ENCODE measurements at regions not wholly inside any gene's neighbourhood (a gene's known extent, or its start where the extent isn't known, plus 50 kb on each side); places are given as distances from the start of the nearest gene placed in this dataset.

GRCh38 chr11:126115816-126116331, 53.2 kb upstream of the CDON start:
- TF ChIP-seq EZH2 (IDR thresholded peaks at IDR 0.05; ENCODE audit: low read depth, unreplicated experiment) = no peak
- TF ChIP-seq CTCF (conservative IDR thresholded peaks at IDR 0.05; ENCODE audit: low read depth in 2 of 2) = peak in 1 of 2 experiments; percentile 51; a peak in 2 of 4 replicates
- TF ChIP-seq POLR2AphosphoS5 (IDR thresholded peaks at IDR 0.05; ENCODE audit: low read depth) = no peak
- TF ChIP-seq REST (IDR thresholded peaks at IDR 0.05; ENCODE audit: unreplicated experiment) = no peak
- no peak for TF ChIP-seq ETS1 (IDR thresholded peaks at IDR 0.05)
- TF ChIP-seq ZNF331 (CRISPR knock-in tag; IDR thresholded peaks at IDR 0.05; ENCODE audit: low read depth) = no peak
- no peak for TF ChIP-seq EZH2phosphoT487 (IDR thresholded peaks at IDR 0.05; ENCODE audit: unreplicated experiment)
- TF ChIP-seq STAT1 (IDR thresholded peaks at IDR 0.05; ENCODE audit: unreplicated experiment) = no peak
